ENCODE measurements at regions not wholly inside any gene's neighbourhood (a gene's known extent, or its start where the extent isn't known, plus 50 kb on each side); places are given as distances from the start of the nearest gene placed in this dataset.

DNA sequence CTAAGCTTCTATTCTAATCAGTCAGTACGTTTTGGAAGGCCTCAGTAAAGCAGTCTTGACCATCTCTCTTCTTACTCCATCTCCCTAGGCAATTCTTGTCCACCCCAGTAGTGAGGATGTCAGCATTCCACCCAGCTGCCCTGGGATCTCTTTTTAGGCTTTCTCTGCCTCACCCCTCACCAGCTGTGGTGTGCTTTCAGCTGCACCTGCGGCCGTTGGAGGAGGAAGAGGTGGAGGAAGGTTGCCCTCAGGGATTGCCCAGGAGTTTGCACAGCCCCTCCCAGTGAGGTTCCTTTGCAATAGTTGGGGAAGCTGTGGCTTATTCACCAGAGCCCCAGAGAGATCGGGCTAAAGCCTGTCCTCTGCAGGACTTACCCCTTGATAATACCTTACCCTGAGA, 615.8 kb downstream of the BNC2 start:
- TF ChIP-seq, protein P1, sequence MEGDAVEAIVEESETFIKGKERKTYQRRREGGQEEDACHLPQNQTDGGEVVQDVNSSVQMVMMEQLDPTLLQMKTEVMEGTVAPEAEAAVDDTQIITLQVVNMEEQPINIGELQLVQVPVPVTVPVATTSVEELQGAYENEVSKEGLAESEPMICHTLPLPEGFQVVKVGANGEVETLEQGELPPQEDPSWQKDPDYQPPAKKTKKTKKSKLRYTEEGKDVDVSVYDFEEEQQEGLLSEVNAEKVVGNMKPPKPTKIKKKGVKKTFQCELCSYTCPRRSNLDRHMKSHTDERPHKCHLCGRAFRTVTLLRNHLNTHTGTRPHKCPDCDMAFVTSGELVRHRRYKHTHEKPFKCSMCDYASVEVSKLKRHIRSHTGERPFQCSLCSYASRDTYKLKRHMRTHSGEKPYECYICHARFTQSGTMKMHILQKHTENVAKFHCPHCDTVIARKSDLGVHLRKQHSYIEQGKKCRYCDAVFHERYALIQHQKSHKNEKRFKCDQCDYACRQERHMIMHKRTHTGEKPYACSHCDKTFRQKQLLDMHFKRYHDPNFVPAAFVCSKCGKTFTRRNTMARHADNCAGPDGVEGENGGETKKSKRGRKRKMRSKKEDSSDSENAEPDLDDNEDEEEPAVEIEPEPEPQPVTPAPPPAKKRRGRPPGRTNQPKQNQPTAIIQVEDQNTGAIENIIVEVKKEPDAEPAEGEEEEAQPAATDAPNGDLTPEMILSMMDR (IDR thresholded peaks at IDR 0.05) = no peak
- no peak for TF ChIP-seq ZFX (IDR thresholded peaks at IDR 0.05; ENCODE audit: borderline replicate concordance)

All from 22Rv1 (cell line).